ENCODE measurements at regions not wholly inside any gene's neighbourhood (a gene's known extent, or its start where the extent isn't known, plus 50 kb on each side); places are given as distances from the start of the nearest gene placed in this dataset.

GRCh38 chr6:9116026-9116425 is 680.7 kb upstream of the SLC35B3 start:
- no peak for DNase-seq (ENCODE audit: missing footprints)
- ATAC-seq = no peak
- intact Hi-C loops (cut with DNase I) = no loop called here

- no peak for ATAC-seq
- intact Hi-C loops (cut with DNase I) = no loop called here
- DNase-seq (ENCODE audit: missing footprints) = no peak
These were observed 677.2 kb upstream of the SLC35B3 start for GRCh38 chr6:9112544-9112943.

- intact Hi-C loops (cut with DNase I) = no loop called here
- no peak for DNase-seq (ENCODE audit: missing footprints)
These were observed 668.7 kb upstream of the SLC35B3 start for GRCh38 chr6:9103876-9104521.

GRCh38 chr6:9101920-9102319 is 666.6 kb upstream of the SLC35B3 start:
- no peak for DNase-seq (ENCODE audit: missing footprints)
- ATAC-seq = no peak
- intact Hi-C loops (cut with DNase I) = no loop called here

More at GRCh38 chr6:9103876-9104521, 668.7 kb upstream of the SLC35B3 start:
- no peak for ATAC-seq

GRCh38 chr6:9100869-9101580 is 665.7 kb upstream of the SLC35B3 start:
- ATAC-seq (no peak), DNase-seq (ENCODE audit: missing footprints) (no peak)
- intact Hi-C loops (cut with DNase I) = no loop called here

GRCh38 chr6:9095729-9096128 is 660.4 kb upstream of the SLC35B3 start:
- ATAC-seq = no peak
- DNase-seq (ENCODE audit: missing footprints) = no peak
- intact Hi-C loops (cut with DNase I) = no loop called here

- ATAC-seq = no peak
- intact Hi-C loops (cut with DNase I) = no loop called here
These were observed 659.8 kb upstream of the SLC35B3 start for GRCh38 chr6:9095137-9095536.

GRCh38 chr6:9089724-9090123 is 654.4 kb upstream of the SLC35B3 start:
- ATAC-seq (no peak), DNase-seq (ENCODE audit: missing footprints) (no peak)
- intact Hi-C loops (cut with DNase I) = no loop called here

More at GRCh38 chr6:9095137-9095536, 659.8 kb upstream of the SLC35B3 start:
- DNase-seq (ENCODE audit: missing footprints) = no peak

GRCh38 chr6:9087470-9087869 is 652.1 kb upstream of the SLC35B3 start:
- DNase-seq (ENCODE audit: missing footprints) = no peak
- intact Hi-C loops (cut with DNase I) = no loop called here
- no peak for ATAC-seq

- ATAC-seq (no peak), DNase-seq (ENCODE audit: missing footprints) (no peak)
- intact Hi-C loops (cut with DNase I) = no loop called here
These were observed 651.0 kb upstream of the SLC35B3 start for GRCh38 chr6:9086331-9086730.

- intact Hi-C loops (cut with DNase I) = no loop called here
- ATAC-seq (no peak), DNase-seq (ENCODE audit: missing footprints) (no peak)
These were observed 650.3 kb upstream of the SLC35B3 start for GRCh38 chr6:9085709-9086070.

GRCh38 chr6:9085054-9085708 is 649.8 kb upstream of the SLC35B3 start:
- intact Hi-C loops (cut with DNase I) = no loop called here
- ATAC-seq = no peak
- no peak for DNase-seq (ENCODE audit: missing footprints)

GRCh38 chr6:9083108-9083507 is 647.8 kb upstream of the SLC35B3 start:
- no peak for ATAC-seq
- DNase-seq (ENCODE audit: missing footprints) = no peak

GRCh38 chr6:9066726-9067125 is 631.4 kb upstream of the SLC35B3 start:
- ATAC-seq (no peak), DNase-seq (ENCODE audit: missing footprints) (no peak)
- intact Hi-C loops (cut with DNase I) = no loop called here

More at GRCh38 chr6:9083108-9083507, 647.8 kb upstream of the SLC35B3 start:
- intact Hi-C loops (cut with DNase I) = no loop called here

GRCh38 chr6:9064156-9064555 is 628.8 kb upstream of the SLC35B3 start:
- intact Hi-C loops (cut with DNase I) = no loop called here
- no peak for ATAC-seq
- DNase-seq (ENCODE audit: missing footprints) = no peak

- intact Hi-C loops (cut with DNase I) = no loop called here
- ATAC-seq = no peak
- no peak for DNase-seq (ENCODE audit: missing footprints)
These were observed 627.3 kb upstream of the SLC35B3 start for GRCh38 chr6:9062596-9062995.

GRCh38 chr6:9057937-9058336 is 622.6 kb upstream of the SLC35B3 start:
- ATAC-seq = no peak
- no peak for DNase-seq (ENCODE audit: missing footprints)
- intact Hi-C loops (cut with DNase I) = no loop called here

- ATAC-seq (no peak), DNase-seq (ENCODE audit: missing footprints) (no peak)
- intact Hi-C loops (cut with DNase I) = no loop called here
These were observed 621.2 kb upstream of the SLC35B3 start for GRCh38 chr6:9056556-9056955.

- ATAC-seq (no peak), DNase-seq (ENCODE audit: missing footprints) (no peak)
- intact Hi-C loops (cut with DNase I) = loop anchor here (5.0 kb wide), 1 partner anchor 712 kb away; no protein-coding TSS in a partner anchor
These were observed 609.1 kb upstream of the SLC35B3 start for GRCh38 chr6:9044426-9044825.

- no peak for ATAC-seq
- peak; percentile 39 for DNase-seq (ENCODE audit: missing footprints)
- intact Hi-C loops (cut with DNase I) = loop anchor here (5.0 kb wide), 1 partner anchor 708 kb away; no protein-coding TSS in a partner anchor
These were observed 605.4 kb upstream of the SLC35B3 start for GRCh38 chr6:9040718-9041117.

Measured in Right ventricle myocardium inferior (tissue), 1 donor.